H9 (cell line): ENCODE measurements at regions not wholly inside any gene's neighbourhood (a gene's known extent, or its start where the extent isn't known, plus 50 kb on each side); places are given as distances from the start of the nearest gene placed in this dataset.

Source experiments
- DNase-seq: peaks from one replicate; pipeline ENCODE4 v3.0.0-alpha.2; 2017
- H2AFZ ChIP-seq: one replicate; pipeline ENCODE4 v1.6.1; 2013; ENCODE audit warnings: mild to moderate bottlenecking, low read length, control low read depth, moderate library complexity
- H2AK5ac ChIP-seq: 2 replicates; pipeline ENCODE4 v1.6.1; 2013; ENCODE audit warnings: low read length, control low read depth, mixed read lengths; ENCODE audit not compliant: insufficient read length
- H2BK120ac ChIP-seq: one replicate; pipeline ENCODE4 v1.6.1; 2013; ENCODE audit warnings: low read depth, mild to moderate bottlenecking, low read length, control low read depth, inconsistent platforms; ENCODE audit not compliant: poor library complexity, severe bottlenecking
- H2BK12ac ChIP-seq: 2 replicates; pipeline ENCODE4 v1.6.1; 2013; ENCODE audit warnings: low read length, control low read depth, mixed read lengths, low read depth; ENCODE audit not compliant: insufficient read length
- H2BK15ac ChIP-seq: 2 replicates; pipeline ENCODE4 v1.6.1; 2013; ENCODE audit warnings: low read depth, low read length, control low read depth
- H2BK20ac ChIP-seq: one replicate; pipeline ENCODE4 v1.6.1; 2013; ENCODE audit warnings: low read depth, mild to moderate bottlenecking, low read length, control low read depth, inconsistent platforms; ENCODE audit not compliant: poor library complexity, severe bottlenecking
- H2BK5ac ChIP-seq: 2 replicates; pipeline ENCODE4 v1.6.1; 2013; ENCODE audit warnings: low read length, control low read depth, mixed read lengths; ENCODE audit not compliant: insufficient read length
- H3K14ac ChIP-seq: 2 replicates; pipeline ENCODE4 v1.6.1; 2013; ENCODE audit warnings: low read length, control low read depth; ENCODE audit not compliant: insufficient read depth
- H3K18ac ChIP-seq: 2 replicates; pipeline ENCODE4 v1.6.1; 2013; ENCODE audit warnings: low read depth, mild to moderate bottlenecking, mixed read lengths, low read length, control low read depth; ENCODE audit not compliant: insufficient read length
- H3K23ac ChIP-seq: 2 replicates; pipeline ENCODE4 v1.6.1; 2013; ENCODE audit warnings: low read length, control low read depth, mixed read lengths, low read depth; ENCODE audit not compliant: insufficient read length
- H3K23me2 ChIP-seq: 2 replicates; pipeline ENCODE4 v1.6.1; 2013; ENCODE audit warnings: low read depth, mild to moderate bottlenecking, mixed read lengths, low read length, control low read depth; ENCODE audit not compliant: insufficient read length, poor library complexity, severe bottlenecking
- H3K27ac ChIP-seq: 2 replicates; pipeline ENCODE4 v1.5.1; 2013; ENCODE audit warnings: low read length, control low read depth, mixed read lengths, low read depth; ENCODE audit not compliant: insufficient read length
- H3K27me3 ChIP-seq: 2 replicates; pipeline ENCODE4 v1.6.1; 2013; ENCODE audit warnings: low read length, control low read depth, inconsistent platforms; ENCODE audit not compliant: insufficient read depth
- H3K4ac ChIP-seq: 2 replicates; pipeline ENCODE4 v1.6.1; 2013; ENCODE audit warnings: low read depth, mild to moderate bottlenecking, control low read depth, inconsistent platforms, low read length, moderate library complexity
- H3K4me1 ChIP-seq: 2 replicates; pipeline ENCODE4 v1.6.1; 2013; ENCODE audit warnings: low read length, control low read depth, inconsistent platforms; ENCODE audit not compliant: insufficient read depth
- H3K4me2 ChIP-seq: 2 replicates; pipeline ENCODE4 v1.6.1; 2013; ENCODE audit warnings: low read length, control low read depth, mixed read lengths; ENCODE audit not compliant: insufficient read length, insufficient read depth
- H3K56ac ChIP-seq: 2 replicates; pipeline ENCODE4 v1.6.1; 2013; ENCODE audit warnings: low read depth, mild to moderate bottlenecking, mixed read lengths, low read length, control low read depth; ENCODE audit not compliant: insufficient read length
- H3K79me1 ChIP-seq: 2 replicates; pipeline ENCODE4 v1.6.1; 2013; ENCODE audit warnings: low read depth, mild to moderate bottlenecking, moderate library complexity, low read length, control low read depth, inconsistent platforms; ENCODE audit not compliant: insufficient read depth, poor library complexity, severe bottlenecking
- H3K79me2 ChIP-seq: 2 replicates; pipeline ENCODE4 v1.6.1; 2013; ENCODE audit warnings: low read length, control low read depth, inconsistent platforms; ENCODE audit not compliant: insufficient read depth
- H3K9ac ChIP-seq: 2 replicates; pipeline ENCODE4 v1.6.1; 2013; ENCODE audit warnings: low read length, control low read depth, mixed read lengths; ENCODE audit not compliant: insufficient read length; ENCODE audit errors: extremely low read depth
- H3K9me3 ChIP-seq: one replicate; pipeline ENCODE4 v1.6.1; 2013; ENCODE audit warnings: low read depth, low read length, inconsistent platforms; ENCODE audit not compliant: control insufficient read depth
- H3T11ph ChIP-seq: one replicate; pipeline ENCODE4 v1.6.1; 2013; ENCODE audit warnings: mild to moderate bottlenecking, low read length, control low read depth, inconsistent platforms
- H4K20me1 ChIP-seq: one replicate; pipeline ENCODE4 v1.6.1; 2013; ENCODE audit not compliant: control insufficient read depth, insufficient read length, insufficient read depth
- H4K5ac ChIP-seq: 2 replicates; pipeline ENCODE4 v1.6.1; 2013; ENCODE audit warnings: low read depth, mild to moderate bottlenecking, mixed read lengths, low read length, control low read depth; ENCODE audit not compliant: insufficient read length
- H4K8ac ChIP-seq: replicated peaks from 2 replicates; pipeline ENCODE4 v1.6.1; 2013; ENCODE audit warnings: low read length, control low read depth, mixed read lengths, low read depth; ENCODE audit not compliant: insufficient read length
- H4K91ac ChIP-seq: 2 replicates; pipeline ENCODE4 v1.6.1; 2013; ENCODE audit warnings: low read depth, mild to moderate bottlenecking, moderate library complexity, mixed read lengths, low read length, control low read depth; ENCODE audit not compliant: insufficient read length
- H3K27ac Mint-ChIP-seq, 3 experiments: 2 replicates in 2 of 3; 3 replicates in 1 of 3; pipeline ENCODE4 v1.8.0; 2020 to 2021; ENCODE audit warnings: mixed read lengths in 3 of 3, mild to moderate bottlenecking in 1 of 3, moderate library complexity in 1 of 3
- H3K27me3 Mint-ChIP-seq: 2 replicates; pipeline ENCODE4 v1.8.0; 2021; ENCODE audit warnings: low read depth, mild to moderate bottlenecking, moderate library complexity, mixed read lengths
- H3K36me3 Mint-ChIP-seq, 3 experiments: 2 replicates in 2 of 3; 3 replicates in 1 of 3; pipeline ENCODE4 v1.8.0; 2020 to 2021; ENCODE audit warnings: low read depth in 3 of 3, mixed read lengths in 3 of 3; ENCODE audit not compliant: insufficient read depth in 1 of 3
- H3K4me1 Mint-ChIP-seq, 2 experiments: 2 replicates each; pipeline ENCODE4 v1.8.0; 2020; ENCODE audit warnings: mixed read lengths in 2 of 2
- H3K4me3 Mint-ChIP-seq, 2 experiments: 2 replicates in 1 of 2; 3 replicates in 1 of 2; pipeline ENCODE4 v1.8.0; 2020 to 2021; ENCODE audit warnings: mild to moderate bottlenecking in 2 of 2, mixed read lengths in 2 of 2, moderate library complexity in 1 of 2
- H3K9me3 Mint-ChIP-seq, 2 experiments: 2 replicates in 1 of 2; 3 replicates in 1 of 2; pipeline ENCODE4 v1.8.0; 2020; ENCODE audit warnings: mild to moderate bottlenecking in 2 of 2, mixed read lengths in 2 of 2, moderate library complexity in 1 of 2
- CTCF ChIP-seq: fragments of 200-600 bp; sonication (generic); conservative IDR thresholded peaks from 3 replicates; pipeline ENCODE4 v1.8.0; 2021; ENCODE audit warnings: antibody characterized with exemption, mild to moderate bottlenecking

- DNase-seq = no peak
- Histone ChIP-seq H3T11ph (no peak overlapping the region), H3K9ac (no peak overlapping the region), H3K56ac (no peak overlapping the region), H3K27ac (no peak overlapping the region), H3K4ac (no peak overlapping the region), H3K14ac (no peak overlapping the region), H3K9me3 (no peaks in the 10 kb centered on the region), H3K23me2 (no peaks in the 10 kb centered on the region), H2BK12ac (no peak overlapping the region), H2BK20ac (no peak overlapping the region), H4K91ac (no peak overlapping the region), H3K4me2 (no peak overlapping the region), H2AFZ (no peak overlapping the region), H2BK120ac (no peak overlapping the region), H4K5ac (no peak overlapping the region), H3K79me1 (no peaks in the 10 kb centered on the region), H3K4me1 (no peaks in the 10 kb centered on the region), H4K8ac (no peak overlapping the region), H2AK5ac (no peak overlapping the region), H3K18ac (no peak overlapping the region), H2BK5ac (no peak overlapping the region), H2BK15ac (no peak overlapping the region), H3K79me2 (no peaks in the 10 kb centered on the region), H3K23ac (no peak overlapping the region), H4K20me1 (no peaks in the 10 kb centered on the region), H3K27me3 (no peaks in the 10 kb centered on the region)
- Mint-ChIP-seq H3K4me1 (peaks cover 2 to 3% of the 10 kb centered on the region in 2 experiments; a peak in 2 of 4 replicates), H3K27me3 (peaks cover 3% of the 10 kb centered on the region; the same call in 1 of the 2 replicates), H3K9me3 (no peaks in the 10 kb centered on the region; a peak in 1 of 5 replicates), H3K36me3 (no peaks in the 10 kb centered on the region), H3K4me3 (no peak overlapping the region), H3K27ac (no peak overlapping the region)
- TF ChIP-seq CTCF = no peak
These were observed 91.8 kb upstream of the CACNA1A start for GRCh38 chr19:13598098-13598497.
